OCI-LY1 (cell line): ENCODE measurements at regions not wholly inside any gene's neighbourhood (a gene's known extent, or its start where the extent isn't known, plus 50 kb on each side); places are given as distances from the start of the nearest gene placed in this dataset.

Source experiments
- EZH2 ChIP-seq: fragments of 200-600 bp; sonication (generic), shearing (Covaris generic); IDR thresholded peaks from 2 replicates; pipeline ENCODE4 v1.8.0; 2017; ENCODE audit warnings: borderline replicate concordance, mixed run types, mild to moderate bottlenecking, antibody characterized with exemption, low read length, moderate library complexity, mixed read lengths
- TF ChIP-seq, protein P1 (sequence below): fragments of 200-600 bp; sonication (generic), shearing (Covaris generic); IDR thresholded peaks from 2 replicates; pipeline ENCODE4 v1.5.1; 2017; ENCODE audit warnings: mild to moderate bottlenecking, antibody characterized with exemption, low read length, moderate library complexity, mixed read lengths

DNA sequence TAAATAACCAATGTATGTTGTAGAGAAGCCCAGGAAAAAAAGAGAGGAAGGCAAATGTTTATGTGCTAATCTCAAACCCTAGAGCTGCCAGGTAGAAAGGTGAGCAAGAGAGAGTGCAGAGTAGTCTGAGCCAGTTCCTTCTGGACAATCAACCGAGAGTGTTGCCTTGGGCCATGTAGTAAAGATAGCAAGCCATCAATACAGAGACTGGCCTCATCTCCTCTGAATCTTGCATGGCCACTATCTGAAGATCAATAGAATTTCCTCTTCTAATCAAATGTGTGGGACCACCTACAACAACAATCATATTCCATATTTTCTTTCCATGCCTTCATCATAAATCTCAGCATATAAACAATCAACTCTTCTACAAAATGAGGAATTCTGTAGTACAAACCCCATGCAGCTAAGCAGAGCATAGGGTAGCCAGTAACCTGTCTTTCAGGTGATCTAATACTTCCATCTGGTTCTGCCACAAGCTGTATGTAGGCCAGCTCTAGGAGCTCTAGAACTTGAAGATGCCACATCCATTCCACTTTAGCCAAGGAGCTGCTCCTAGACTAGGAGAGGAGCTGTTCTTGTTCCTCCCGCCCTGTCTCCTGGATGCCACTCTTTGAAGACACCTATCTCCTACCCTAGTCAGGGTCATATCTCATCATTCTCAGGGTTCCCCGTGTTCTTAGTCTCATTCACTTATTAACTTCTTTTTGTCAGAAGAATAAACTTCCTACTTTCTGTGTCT, 75.8 kb upstream of the SLC38A4 start:
- TF ChIP-seq, protein P1, sequence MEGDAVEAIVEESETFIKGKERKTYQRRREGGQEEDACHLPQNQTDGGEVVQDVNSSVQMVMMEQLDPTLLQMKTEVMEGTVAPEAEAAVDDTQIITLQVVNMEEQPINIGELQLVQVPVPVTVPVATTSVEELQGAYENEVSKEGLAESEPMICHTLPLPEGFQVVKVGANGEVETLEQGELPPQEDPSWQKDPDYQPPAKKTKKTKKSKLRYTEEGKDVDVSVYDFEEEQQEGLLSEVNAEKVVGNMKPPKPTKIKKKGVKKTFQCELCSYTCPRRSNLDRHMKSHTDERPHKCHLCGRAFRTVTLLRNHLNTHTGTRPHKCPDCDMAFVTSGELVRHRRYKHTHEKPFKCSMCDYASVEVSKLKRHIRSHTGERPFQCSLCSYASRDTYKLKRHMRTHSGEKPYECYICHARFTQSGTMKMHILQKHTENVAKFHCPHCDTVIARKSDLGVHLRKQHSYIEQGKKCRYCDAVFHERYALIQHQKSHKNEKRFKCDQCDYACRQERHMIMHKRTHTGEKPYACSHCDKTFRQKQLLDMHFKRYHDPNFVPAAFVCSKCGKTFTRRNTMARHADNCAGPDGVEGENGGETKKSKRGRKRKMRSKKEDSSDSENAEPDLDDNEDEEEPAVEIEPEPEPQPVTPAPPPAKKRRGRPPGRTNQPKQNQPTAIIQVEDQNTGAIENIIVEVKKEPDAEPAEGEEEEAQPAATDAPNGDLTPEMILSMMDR, result no peak
- no peak for TF ChIP-seq EZH2
